Neural cell (in vitro differentiated cells): ENCODE measurements at regions not wholly inside any gene's neighbourhood (a gene's known extent, or its start where the extent isn't known, plus 50 kb on each side); places are given as distances from the start of the nearest gene placed in this dataset.

Experiments
- H2AFZ ChIP-seq: fragments of 200-600, 300-800 bp; sonication (generic), shearing (Covaris generic); 2 replicates; pipeline ENCODE4 v1.6.0; 2014; ENCODE audit warnings: low read depth, mild to moderate bottlenecking, antibody characterized with exemption, low read length, moderate library complexity
- H3F3A ChIP-seq: fragments of 200-600 bp; shearing (Covaris generic); 2 replicates; pipeline ENCODE4 v1.6.1; 2016; ENCODE audit warnings: mild to moderate bottlenecking, moderate library complexity, mixed read lengths, antibody characterized with exemption, low read length; ENCODE audit not compliant: insufficient read depth, poor library complexity, severe bottlenecking
- H3K27ac ChIP-seq: fragments of 200-600, 300-800 bp; sonication (generic), shearing (Covaris generic); 2 replicates; pipeline ENCODE4 v1.5.1; 2014; ENCODE audit warnings: mild to moderate bottlenecking, low read length, moderate library complexity
- H3K27me3 ChIP-seq: fragments of 300-800, 200-600 bp; sonication (generic), shearing (Covaris generic); 2 replicates; pipeline ENCODE4 v1.6.0; 2014; ENCODE audit warnings: mild to moderate bottlenecking, low read depth, low read length, moderate library complexity; ENCODE audit not compliant: insufficient read depth
- H3K36me3 ChIP-seq: fragments of 300-800, 200-600 bp; sonication (generic), shearing (Covaris generic); 2 replicates; pipeline ENCODE4 v1.5.1; 2014; ENCODE audit warnings: mild to moderate bottlenecking, antibody characterized with exemption, low read length, moderate library complexity; ENCODE audit not compliant: insufficient read depth
- H3K4me2 ChIP-seq: fragments of 300-800, 200-600 bp; sonication (generic), shearing (Covaris generic); 2 replicates; pipeline ENCODE4 v1.6.0; 2014; ENCODE audit warnings: mild to moderate bottlenecking, low read length
- H3K4me3 ChIP-seq: fragments of 300-800, 200-600 bp; sonication (generic), shearing (Covaris generic); 2 replicates; pipeline ENCODE4 v1.5.1; 2014; ENCODE audit warnings: mild to moderate bottlenecking, low read length, moderate library complexity
- H3K79me2 ChIP-seq: fragments of 200-600 bp; shearing (Covaris generic); replicated peaks from 2 replicates; pipeline ENCODE4 v1.6.0; 2014; ENCODE audit warnings: mild to moderate bottlenecking, low read length, moderate library complexity; ENCODE audit not compliant: insufficient read depth
- H3K9ac ChIP-seq: fragments of 300-800, 200-600 bp; sonication (generic), shearing (Covaris generic); 2 replicates; pipeline ENCODE4 v1.6.1; 2016; ENCODE audit warnings: mild to moderate bottlenecking, low read length, mixed read lengths
- H3K9me2 ChIP-seq: fragments of 200-600 bp; shearing (Covaris generic); 2 replicates; pipeline ENCODE4 v1.6.1; 2016; ENCODE audit warnings: mild to moderate bottlenecking, low read length, mixed read lengths; ENCODE audit not compliant: insufficient read depth
- H3K9me3 ChIP-seq: fragments of 200-600, 300-800 bp; sonication (generic), shearing (Covaris generic); 2 replicates; pipeline ENCODE4 v1.6.1; 2016; ENCODE audit warnings: mild to moderate bottlenecking, mixed run types, low read length, moderate library complexity, mixed read lengths
- H4K20me1 ChIP-seq: fragments of 200-600 bp; shearing (Covaris generic); 2 replicates; pipeline ENCODE4 v1.6.1; 2016; ENCODE audit warnings: mild to moderate bottlenecking, mixed run types; ENCODE audit not compliant: insufficient read depth
- CTCF ChIP-seq: fragments of 450-650 bp; IDR thresholded peaks from 2 replicates; pipeline ENCODE4 v1.5.1; 2014; ENCODE audit warnings: antibody characterized with exemption, mild to moderate bottlenecking, moderate library complexity; ENCODE audit not compliant: poor library complexity, severe bottlenecking
- EP300 ChIP-seq: fragments of 450-650 bp; conservative IDR thresholded peaks from 2 replicates; pipeline ENCODE4 v1.6.1; 2014; ENCODE audit warnings: antibody characterized with exemption, mild to moderate bottlenecking, moderate library complexity; ENCODE audit not compliant: poor library complexity, severe bottlenecking
- EZH2 ChIP-seq: fragments of 200-600, 300-800 bp; shearing (Covaris generic), sonication (generic); IDR thresholded peaks from 2 replicates; pipeline ENCODE4 v1.6.1; 2014; ENCODE audit warnings: antibody characterized with exemption, low read length, borderline replicate concordance, mild to moderate bottlenecking; ENCODE audit not compliant: insufficient read depth, poor library complexity, severe bottlenecking
- MXI1 ChIP-seq: fragments of 450-650 bp; conservative IDR thresholded peaks from 2 replicates; pipeline ENCODE4 v1.6.1; 2014; ENCODE audit warnings: antibody characterized with exemption, mild to moderate bottlenecking; ENCODE audit not compliant: poor library complexity, severe bottlenecking
- POLR2AphosphoS5 ChIP-seq: IDR thresholded peaks from 2 replicates; pipeline ENCODE4 v1.6.1; 2012
- RAD21 ChIP-seq: fragments of 450-650 bp; conservative IDR thresholded peaks from 2 replicates; pipeline ENCODE4 v1.6.1; 2014; ENCODE audit warnings: antibody characterized with exemption, mild to moderate bottlenecking, moderate library complexity
- REST ChIP-seq: IDR thresholded peaks from 2 replicates; pipeline ENCODE4 v1.6.1; 2012; ENCODE audit warnings: borderline replicate concordance
- SMC3 ChIP-seq: fragments of 450-650 bp; conservative IDR thresholded peaks from 2 replicates; pipeline ENCODE4 v1.6.1; 2014; ENCODE audit warnings: antibody characterized with exemption, mild to moderate bottlenecking, moderate library complexity; ENCODE audit not compliant: poor library complexity
- TAF1 ChIP-seq: IDR thresholded peaks from 2 replicates; pipeline ENCODE4 v1.6.1; 2012; ENCODE audit warnings: low read depth

- no peaks in the 10 kb centered on the region for H3K79me2 ChIP-seq
- no peak overlapping the region for H3K4me2 ChIP-seq
- no peaks in the 10 kb centered on the region for H3K27me3 ChIP-seq
- no peaks in the 10 kb centered on the region for H3K36me3 ChIP-seq
- no peak overlapping the region for H3K9ac ChIP-seq
- TF ChIP-seq MXI1 (no peak), TAF1 (no peak), CTCF (no peak), REST (no peak), SMC3 (no peak), EP300 (no peak), POLR2AphosphoS5 (no peak), EZH2 (no peak), RAD21 (no peak)
- no peaks in the 10 kb centered on the region for H3F3A ChIP-seq
- no peaks in the 10 kb centered on the region for H3K9me2 ChIP-seq
- H4K20me1 ChIP-seq, result no peaks in the 10 kb centered on the region
- no peak overlapping the region for H2AFZ ChIP-seq
- no peak overlapping the region for H3K27ac ChIP-seq
- no peaks in the 10 kb centered on the region for H3K9me3 ChIP-seq
- no peak overlapping the region for H3K4me3 ChIP-seq
Measured at GRCh38 chr5:61943713-61944112, 362.3 kb upstream of the KIF2A start.

- H2AFZ ChIP-seq, result no peak overlapping the region
- no peak overlapping the region for H3K9ac ChIP-seq
- no peak overlapping the region for H3K4me3 ChIP-seq
- H3K27me3 ChIP-seq, result no peaks in the 10 kb centered on the region
- no peaks in the 10 kb centered on the region for H3K36me3 ChIP-seq
- H3K4me2 ChIP-seq, result no peak overlapping the region
- no peaks in the 10 kb centered on the region for H3K79me2 ChIP-seq
- no peaks in the 10 kb centered on the region for H3F3A ChIP-seq
- no peaks in the 10 kb centered on the region for H3K9me3 ChIP-seq
- H3K9me2 ChIP-seq, result no peaks in the 10 kb centered on the region
- no peak for TF ChIP-seq TAF1
- no peak for TF ChIP-seq EP300
- TF ChIP-seq REST, result no peak
- no peak for TF ChIP-seq CTCF
- no peak for TF ChIP-seq RAD21
- H4K20me1 ChIP-seq, result no peaks in the 10 kb centered on the region
- H3K27ac ChIP-seq, result no peak overlapping the region
Measured at GRCh38 chr5:61948151-61948550, 357.9 kb upstream of the KIF2A start.
